ENCODE measurements at regions not wholly inside any gene's neighbourhood (a gene's known extent, or its start where the extent isn't known, plus 50 kb on each side); places are given as distances from the start of the nearest gene placed in this dataset.

GRCh38 chr5:179435181-179435580 lies 89.9 kb upstream of the ADAMTS2 start:
- TF ChIP-seq POLR2A (IDR thresholded peaks at IDR 0.05) (no peak), CTCF (IDR thresholded peaks at IDR 0.05) (no peak), POLR2AphosphoS5 (IDR thresholded peaks at IDR 0.05) (no peak)

All from prostate gland (tissue), 2 donors.